Embryonic facial prominence (tissue), 1 donor: ENCODE measurements at regions not wholly inside any gene's neighbourhood (a gene's known extent, or its start where the extent isn't known, plus 50 kb on each side); places are given as distances from the start of the nearest gene placed in this dataset.
"Not testable (repeated sequence)": the region's sequence is repeated elsewhere in the genome, so short reads cannot be mapped to it uniquely, and the experiment has no call there.

Experiments
- DNase-seq: peaks from one replicate; pipeline ENCODE4 v3.0.0-alpha.2; 2016; ENCODE audit errors: extremely low spot score

GRCh38 chr11:38582151-38582550 lies 1984.1 kb upstream of the RAG2 start:
- no peak for DNase-seq

GRCh38 chr11:38577769-38578168 lies 1979.7 kb upstream of the RAG2 start:
- no peak for DNase-seq

GRCh38 chr11:38562562-38562961 lies 1964.5 kb upstream of the RAG2 start:
- DNase-seq = no peak

- peak; percentile 34 for DNase-seq
Observed at GRCh38 chr11:38553148-38553547, 1955.1 kb upstream of the RAG2 start.

- no peak for DNase-seq
Observed at GRCh38 chr11:38547462-38547861, 1949.4 kb upstream of the RAG2 start.

GRCh38 chr11:38543986-38544385 lies 1946.0 kb upstream of the RAG2 start:
- DNase-seq = no peak

GRCh38 chr11:38543311-38543710 lies 1945.3 kb upstream of the RAG2 start:
- no peak for DNase-seq

- no peak for DNase-seq
Observed at GRCh38 chr11:38538866-38539680, 1941.0 kb upstream of the RAG2 start.

GRCh38 chr11:38530226-38530625 lies 1932.2 kb upstream of the RAG2 start:
- DNase-seq = no peak

GRCh38 chr11:38524945-38525344 lies 1926.9 kb upstream of the RAG2 start:
- DNase-seq = no peak

GRCh38 chr11:38517991-38518390 lies 1920.0 kb upstream of the RAG2 start:
- DNase-seq = no peak

GRCh38 chr11:38512830-38513229 lies 1914.8 kb upstream of the RAG2 start:
- not testable (repeated sequence) for DNase-seq

- no peak for DNase-seq
Observed at GRCh38 chr11:38510041-38510440, 1912.0 kb upstream of the RAG2 start.

GRCh38 chr11:38503876-38504275 lies 1905.8 kb upstream of the RAG2 start:
- no peak for DNase-seq

GRCh38 chr11:38498721-38499120 lies 1900.7 kb upstream of the RAG2 start:
- no peak for DNase-seq

- DNase-seq = no peak
Observed at GRCh38 chr11:38491986-38492385, 1894.0 kb upstream of the RAG2 start.

GRCh38 chr11:38481391-38481790 lies 1883.4 kb upstream of the RAG2 start:
- no peak for DNase-seq

- no peak for DNase-seq
Observed at GRCh38 chr11:38476808-38477575, 1879.0 kb upstream of the RAG2 start.

GRCh38 chr11:38461751-38462150 lies 1863.7 kb upstream of the RAG2 start:
- no peak for DNase-seq

- peak; percentile 45 for DNase-seq
Observed at GRCh38 chr11:38460896-38461295, 1862.9 kb upstream of the RAG2 start.

GRCh38 chr11:38460429-38460828 lies 1862.4 kb upstream of the RAG2 start:
- no peak for DNase-seq

- DNase-seq = no peak
Observed at GRCh38 chr11:38456371-38456770, 1858.3 kb upstream of the RAG2 start.

GRCh38 chr11:38448284-38448683 lies 1850.2 kb upstream of the RAG2 start:
- no peak for DNase-seq
